Ovary (tissue), 7 donors: ENCODE measurements at regions not wholly inside any gene's neighbourhood (a gene's known extent, or its start where the extent isn't known, plus 50 kb on each side); places are given as distances from the start of the nearest gene placed in this dataset.

Experiments
- DNase-seq, 5 donors: peaks; one replicate each; pipeline ENCODE4 v3.0.0-alpha.2; 2019 to 2020
- H3K27ac ChIP-seq, 2 donors: fragments of 200-600 bp; one replicate each; pipeline versions ENCODE4 v1.5.1 to v1.8.0; 2019 to 2022
- H3K27me3 ChIP-seq: fragments of 200-600 bp; one replicate; pipeline ENCODE4 v1.8.0; 2022
- H3K36me3 ChIP-seq: fragments of 200-600 bp; sonication (generic); one replicate; pipeline ENCODE4 v1.5.1; 2019
- H3K4me1 ChIP-seq: one replicate; pipeline ENCODE4 v1.8.1; 2013; ENCODE audit warnings: mild to moderate bottlenecking, moderate library complexity; ENCODE audit not compliant: insufficient read depth
- H3K4me3 ChIP-seq: fragments of 200-600 bp; sonication (generic); one replicate; pipeline ENCODE4 v1.5.1; 2017
- H3K9me3 ChIP-seq, 2 donors: fragments of 200-600 bp in 1 of 2; sonication (generic) in 1 of 2; one replicate each; pipeline versions ENCODE4 v1.5.1 to v1.8.1; 2013 to 2019; ENCODE audit warnings: mild to moderate bottlenecking in 1 of 2, moderate library complexity in 1 of 2
- CTCF ChIP-seq, 3 donors: fragments of 450-650 bp in 2 of 3; fragments of 200-600 bp in 1 of 3; IDR thresholded peaks; one replicate each; pipeline versions ENCODE4 v1.5.1 to v1.8.0; 2016 to 2022; ENCODE audit warnings: antibody characterized with exemption in 3 of 3, mild to moderate bottlenecking in 1 of 3
- EP300 ChIP-seq: sonication (generic); formaldehyde crosslinking; IDR thresholded peaks from one replicate; pipeline ENCODE4 v1.6.1; 2017; ENCODE audit warnings: antibody characterized with exemption
- POLR2A ChIP-seq: fragments of 450-650 bp; IDR thresholded peaks from one replicate; pipeline ENCODE4 v1.6.1; 2017; ENCODE audit warnings: antibody characterized with exemption, mild to moderate bottlenecking, moderate library complexity
- WGBS, 3 donors: extraction: QIAGEN DNeasy Blood & Tissue Kit in 1 of 3; methylation state at CpG; one replicate each; pipeline versions ENCODE4 v1.1.5 to v1.1.7; 2013 to 2017; 5-methylcytosine and 5-hydroxymethylcytosine counted together
- intact Hi-C, 4 donors: fragments of 100-400 bp; cut with DNase I; formaldehyde crosslinking; loops; one replicate each; pipeline versions ENCODE4 v1.11.0 to v1.15.1; 2022 to 2023
- donor health status: DM: no; HTN: no; CAD: no; lungs with moderate emphysema.
- donor health status: DM: no; HTN: no; CAD: no.
- donor health status: Bipolar disorder and iron deficiency.
- donor health status: DM: no; HTN: no; CAD: no.
- donor health status: DM: yes; HTN: yes; CAD: no.

GRCh38 chr6:120077489-120077888 is 727.9 kb upstream of the MAN1A1 start:
- intact Hi-C loops: no loop called here
- no peak for DNase-seq
- H3K9me3 ChIP-seq: no peaks in the 10 kb centered on the region
- no peaks in the 10 kb centered on the region for H3K36me3 ChIP-seq
- no peak overlapping the region for H3K27ac ChIP-seq
- TF ChIP-seq CTCF (IDR thresholded peaks at IDR 0.05) (no peak), EP300 (no peak), POLR2A (no peak)
- H3K4me1 ChIP-seq: no peaks in the 10 kb centered on the region
- H3K27me3 ChIP-seq: no peaks in the 10 kb centered on the region
- 42 to 52% (median 46%) methylated on average over 2 of the region's 2 CpGs for WGBS, 3 donors
- H3K4me3 ChIP-seq: no peak overlapping the region

- no peak for DNase-seq
- TF ChIP-seq EP300 (no peak), POLR2A (no peak), CTCF (IDR thresholded peaks at IDR 0.05) (no peak)
- H3K27ac ChIP-seq: no peak overlapping the region
- H3K27me3 ChIP-seq: no peaks in the 10 kb centered on the region
- no peaks in the 10 kb centered on the region for H3K36me3 ChIP-seq
- H3K4me1 ChIP-seq: no peaks in the 10 kb centered on the region
- WGBS, 3 donors: 26 to 63% (median 46%) methylated on average over 1 of the region's 1 CpG
- no peaks in the 10 kb centered on the region for H3K9me3 ChIP-seq
- no peak overlapping the region for H3K4me3 ChIP-seq
- intact Hi-C loops: no loop called here
Measured at GRCh38 chr6:120058410-120058809, 708.8 kb upstream of the MAN1A1 start.

GRCh38 chr6:120056085-120056484 is 706.5 kb upstream of the MAN1A1 start:
- intact Hi-C loops: no loop called here
- no peak for DNase-seq
- Histone ChIP-seq H3K27ac (no peak overlapping the region), H3K27me3 (no peaks in the 10 kb centered on the region), H3K4me1 (no peaks in the 10 kb centered on the region), H3K4me3 (no peak overlapping the region), H3K9me3 (no peaks in the 10 kb centered on the region), H3K36me3 (no peaks in the 10 kb centered on the region)
- 49 to 60% (median 59%) methylated on average over 7 of the region's 7 CpGs for whole genome bisulfite sequencing, 3 donors
- TF ChIP-seq EP300: no peak
- no peak for TF ChIP-seq POLR2A
- no peak for TF ChIP-seq CTCF (IDR thresholded peaks at IDR 0.05)

GRCh38 chr6:120055071-120055470 is 705.5 kb upstream of the MAN1A1 start:
- DNase-seq: no peak
- H3K27ac ChIP-seq: no peak overlapping the region
- TF ChIP-seq POLR2A (no peak), EP300 (no peak), CTCF (IDR thresholded peaks at IDR 0.05) (no peak)
- H3K4me3 ChIP-seq: no peak overlapping the region
- H3K36me3 ChIP-seq: no peaks in the 10 kb centered on the region
- WGBS, 3 donors: 64 to 87% (median 79%) methylated on average over 4 of the region's 4 CpGs
- intact Hi-C loops: no loop called here
- H3K9me3 ChIP-seq: no peaks in the 10 kb centered on the region
- H3K27me3 ChIP-seq: peaks cover 2% of the 10 kb centered on the region
- no peaks in the 10 kb centered on the region for H3K4me1 ChIP-seq

- H3K27ac ChIP-seq: no peak overlapping the region
- TF ChIP-seq POLR2A: no peak
- no peak overlapping the region for H3K4me3 ChIP-seq
- WGBS, 3 donors: 50 to 73% (median 66%) methylated on average over 2 of the region's 2 CpGs
- H3K9me3 ChIP-seq: no peaks in the 10 kb centered on the region
- no peaks in the 10 kb centered on the region for H3K4me1 ChIP-seq
- no peaks in the 10 kb centered on the region for H3K36me3 ChIP-seq
- H3K27me3 ChIP-seq: no peaks in the 10 kb centered on the region
- intact Hi-C loops: no loop called here
- no peak for DNase-seq
Measured at GRCh38 chr6:120039664-120040063, 690.1 kb upstream of the MAN1A1 start.
